Small intestine (tissue), 7 donors: ENCODE measurements at regions not wholly inside any gene's neighbourhood (a gene's known extent, or its start where the extent isn't known, plus 50 kb on each side); places are given as distances from the start of the nearest gene placed in this dataset.
"Not testable (repeated sequence)": the region's sequence is repeated elsewhere in the genome, so short reads cannot be mapped to it uniquely, and the experiment has no call there.

Experiments
- DNase-seq, 2 donors: peaks; one replicate each; pipeline versions ENCODE4 v3.0.0 to v3.0.0-alpha.2; 2013
- FAIRE-seq: peaks from 2 replicates; lab custom pipeline; 2012; peaks lifted over from hg19 to GRCh38; lab: Jason Lieb, UNC
- H3K27ac ChIP-seq, 3 donors: one replicate each; pipeline ENCODE4 v1.5.1; 2013; ENCODE audit warnings: low read length in 2 of 3, mild to moderate bottlenecking in 2 of 3, control low read depth in 1 of 3, inconsistent platforms in 1 of 3, low read depth in 1 of 3, moderate library complexity in 1 of 3
- H3K27me3 ChIP-seq, 3 donors: one replicate each; pipeline ENCODE4 v1.6.1; 2013; ENCODE audit warnings: low read length in 3 of 3, inconsistent platforms in 1 of 3; ENCODE audit not compliant: control insufficient read depth in 3 of 3, insufficient read depth in 3 of 3
- H3K36me3 ChIP-seq, 3 donors: one replicate each; pipeline ENCODE4 v1.6.1; 2013; ENCODE audit warnings: low read length in 3 of 3, inconsistent platforms in 1 of 3, low read depth in 1 of 3, mild to moderate bottlenecking in 1 of 3, moderate library complexity in 1 of 3; ENCODE audit not compliant: control insufficient read depth in 3 of 3, insufficient read depth in 2 of 3
- H3K4me1 ChIP-seq, 3 donors: one replicate each; pipeline ENCODE4 v1.6.1; 2013; ENCODE audit warnings: low read length in 2 of 3, inconsistent platforms in 1 of 3, low read depth in 1 of 3, mild to moderate bottlenecking in 1 of 3, moderate library complexity in 1 of 3; ENCODE audit not compliant: control insufficient read depth in 3 of 3, insufficient read depth in 2 of 3
- H3K4me3 ChIP-seq, 3 donors: one replicate each; pipeline ENCODE4 v1.5.1; 2013; ENCODE audit warnings: low read length in 3 of 3, control low read depth in 1 of 3, inconsistent platforms in 1 of 3, low read depth in 1 of 3, mild to moderate bottlenecking in 1 of 3, moderate library complexity in 1 of 3
- H3K9me3 ChIP-seq, 2 donors: one replicate each; pipeline ENCODE4 v1.6.1; 2013; ENCODE audit warnings: low read depth in 1 of 2, low read length in 1 of 2; ENCODE audit not compliant: control insufficient read depth in 2 of 2, insufficient read depth in 1 of 2
- WGBS, 3 donors: extraction: QIAGEN DNeasy Blood & Tissue Kit; methylation state at CpG; one replicate each; pipeline ENCODE4 v1.1.7; 2013; 5-methylcytosine and 5-hydroxymethylcytosine counted together
- donor health status: healthy with polysubstance abuse.
- donor health status: control.
- donor health status: control.
- donor health status: Bipolar disorder and iron deficiency.
- donor health status: healthy.

DNA sequence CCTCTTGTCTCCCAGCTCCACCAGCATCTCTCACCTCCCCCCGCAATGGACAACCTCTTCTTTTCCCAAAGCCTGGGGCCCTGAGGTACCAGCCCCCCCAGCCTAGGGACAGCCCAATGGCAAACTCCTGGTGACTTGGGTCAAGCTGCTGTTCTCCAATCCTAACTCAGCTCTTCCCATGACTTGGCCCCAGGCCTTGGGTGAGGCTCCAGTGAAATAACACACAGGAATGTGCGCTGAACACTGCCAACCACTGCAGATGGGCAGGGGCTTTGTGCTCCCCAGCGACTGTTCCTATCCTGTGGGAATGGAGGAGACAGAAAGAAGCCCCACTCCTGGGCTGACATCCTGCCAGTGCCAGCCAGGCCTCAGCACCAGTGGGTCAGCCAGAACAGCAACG, 125.2 kb downstream of the LRRC37A3 start:
- DNase-seq, H3K4me1 ChIP-seq, H3K9me3 ChIP-seq, FAIRE-seq, H3K4me3 ChIP-seq, H3K27ac ChIP-seq, H3K27me3 ChIP-seq: not testable (repeated sequence)
- H3K36me3 ChIP-seq, result peaks cover 0 to 32% (median 0%) of the 10 kb centered on the region in 3 donors
- 88 to 98% (median 94%) methylated on average over 4 of the region's 4 CpGs for WGBS, 3 donors

GRCh38 chr17:64792793-64793575, 126.3 kb downstream of the LRRC37A3 start:
- not testable (repeated sequence) for DNase-seq, H3K9me3 ChIP-seq, H3K27me3 ChIP-seq, H3K4me3 ChIP-seq, H3K4me1 ChIP-seq, H3K27ac ChIP-seq, FAIRE-seq
- 63 to 89% (median 71%) methylated on average over 11 to 12 of the region's 12 CpGs for WGBS, 3 donors
- H3K36me3 ChIP-seq, result peaks cover 0 to 39% (median 0%) of the 10 kb centered on the region in 3 donors

GRCh38 chr17:64792276-64792675, 127.0 kb downstream of the LRRC37A3 start:
- not testable (repeated sequence) for FAIRE-seq, H3K27me3 ChIP-seq, H3K4me1 ChIP-seq, H3K4me3 ChIP-seq, DNase-seq, H3K27ac ChIP-seq, H3K9me3 ChIP-seq
- WGBS, 3 donors, result 94 to 99% (median 96%) methylated on average over 10 to 12 of the region's 12 CpGs
- H3K36me3 ChIP-seq, result peaks cover 0 to 38% (median 0%) of the 10 kb centered on the region in 3 donors

DNA sequence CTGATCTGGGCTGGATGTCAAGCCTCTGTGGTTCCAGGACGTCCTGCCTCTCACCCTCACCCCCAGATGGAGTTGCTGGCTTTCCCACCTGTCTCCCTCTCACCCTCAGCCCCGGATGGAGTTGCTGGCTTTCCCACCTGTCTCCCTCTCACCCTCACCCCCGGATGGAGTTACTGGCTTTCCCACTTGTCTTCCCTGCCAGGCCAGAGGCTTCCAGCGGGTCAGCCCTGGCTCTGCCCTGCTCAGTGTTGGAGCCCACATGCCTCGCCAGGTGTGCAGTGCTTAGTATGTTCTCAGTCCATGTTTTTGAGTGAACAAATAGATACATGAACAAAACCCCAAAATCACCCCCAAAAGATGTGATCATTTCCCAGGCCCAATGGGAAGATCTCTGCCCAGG, 127.6 kb downstream of the LRRC37A3 start:
- Histone ChIP-seq H3K36me3 (peaks cover 0 to 44% (median 0%) of the 10 kb centered on the region in 3 donors), H3K4me1 (peaks cover 0 to 12% (median 3%) of the 10 kb centered on the region in 3 donors)
- not testable (repeated sequence) for H3K4me3 ChIP-seq, H3K27me3 ChIP-seq, DNase-seq, H3K27ac ChIP-seq, H3K9me3 ChIP-seq, FAIRE-seq
- WGBS, 3 donors, result 63 to 91% (median 82%) methylated on average over 3 to 5 of the region's 5 CpGs

DNA sequence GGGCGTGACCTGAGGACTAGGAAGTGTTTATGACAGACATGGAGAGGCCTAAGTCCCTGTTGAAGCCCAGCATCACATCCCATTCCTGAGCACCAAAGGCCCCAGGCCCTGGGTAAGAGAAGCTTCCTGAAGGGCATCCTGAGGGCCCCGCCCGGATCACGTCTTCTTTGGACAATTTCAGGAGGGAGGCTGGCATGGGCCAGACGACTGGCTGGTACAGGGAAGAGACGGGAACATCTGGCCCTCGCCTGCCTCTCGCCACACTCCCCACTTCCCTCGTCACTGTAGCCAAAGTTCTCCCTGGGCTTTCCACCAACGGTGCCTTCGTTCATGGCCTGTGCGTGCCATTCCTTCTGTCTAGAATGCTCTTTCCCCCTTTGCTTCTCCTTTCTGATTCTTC, 128.1 kb downstream of the LRRC37A3 start:
- not testable (repeated sequence) for DNase-seq

DNA sequence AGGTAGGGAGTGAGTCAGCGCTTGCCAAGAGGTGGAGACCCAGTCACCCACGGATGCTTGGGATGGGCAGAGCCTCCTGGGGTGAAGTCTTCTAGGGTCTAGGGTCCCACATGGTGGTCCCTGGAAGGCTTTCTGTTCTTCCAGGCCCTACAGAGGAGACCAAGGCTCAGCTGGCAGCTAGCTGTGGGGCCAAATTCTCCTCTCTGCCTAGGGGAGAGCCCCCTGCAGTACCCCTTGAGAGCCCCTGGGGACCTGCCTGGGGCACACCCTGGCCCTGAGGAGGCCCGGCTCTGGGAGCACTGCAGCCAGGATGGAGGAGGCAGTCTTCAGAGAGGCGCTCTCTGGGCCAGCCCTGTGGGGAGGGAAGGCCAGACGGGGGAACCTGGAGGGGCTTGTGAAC, 128.6 kb upstream of the SMURF2 start:
- WGBS, 3 donors, result 78 to 92% (median 80%) methylated on average over 3 to 5 of the region's 5 CpGs
- H3K9me3 ChIP-seq, DNase-seq, H3K27ac ChIP-seq, FAIRE-seq, H3K27me3 ChIP-seq, H3K4me3 ChIP-seq: not testable (repeated sequence)
- peaks cover 0 to 54% (median 0%) of the 10 kb centered on the region in 3 donors for H3K36me3 ChIP-seq
- peaks cover 0 to 13% (median 3%) of the 10 kb centered on the region in 3 donors for H3K4me1 ChIP-seq

More for the DNA sequence above, 128.1 kb downstream of the LRRC37A3 start:
- H3K9me3 ChIP-seq, H3K27ac ChIP-seq, FAIRE-seq, H3K27me3 ChIP-seq, H3K4me3 ChIP-seq: not testable (repeated sequence)
- Histone ChIP-seq H3K4me1 (peaks cover 0 to 13% (median 3%) of the 10 kb centered on the region in 3 donors), H3K36me3 (peaks cover 0 to 48% (median 0%) of the 10 kb centered on the region in 3 donors)
- WGBS, 3 donors, result 90 to 94% (median 93%) methylated on average over 7 to 12 of the region's 12 CpGs

DNA sequence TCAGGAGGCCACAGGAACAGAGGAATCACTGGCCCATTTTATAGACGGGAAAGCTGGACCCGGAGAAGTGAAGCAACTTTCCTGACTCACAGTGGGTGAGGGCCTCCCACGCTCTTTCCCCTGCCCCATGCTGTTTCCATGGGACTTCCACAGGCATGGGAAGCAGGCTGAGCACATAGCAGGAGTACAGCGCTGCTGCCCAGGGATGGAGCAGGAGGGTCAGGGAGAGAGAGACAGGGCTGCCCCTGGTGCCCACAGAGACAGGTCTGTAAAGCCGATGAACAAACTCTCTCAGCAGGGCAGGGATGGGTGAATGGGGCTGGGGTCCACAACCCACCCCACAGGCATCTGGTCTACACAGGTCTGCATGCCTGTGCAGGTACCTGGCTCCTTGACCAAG, 128.1 kb upstream of the SMURF2 start:
- WGBS, 3 donors, result 95 to 96% (median 96%) methylated on average over 3 to 5 of the region's 5 CpGs
- not testable (repeated sequence) for FAIRE-seq, DNase-seq, H3K27me3 ChIP-seq, H3K9me3 ChIP-seq, H3K4me3 ChIP-seq, H3K27ac ChIP-seq
- peaks cover 0 to 13% (median 3%) of the 10 kb centered on the region in 3 donors for H3K4me1 ChIP-seq
- H3K36me3 ChIP-seq, result peaks cover 0 to 59% (median 1%) of the 10 kb centered on the region in 3 donors

DNA sequence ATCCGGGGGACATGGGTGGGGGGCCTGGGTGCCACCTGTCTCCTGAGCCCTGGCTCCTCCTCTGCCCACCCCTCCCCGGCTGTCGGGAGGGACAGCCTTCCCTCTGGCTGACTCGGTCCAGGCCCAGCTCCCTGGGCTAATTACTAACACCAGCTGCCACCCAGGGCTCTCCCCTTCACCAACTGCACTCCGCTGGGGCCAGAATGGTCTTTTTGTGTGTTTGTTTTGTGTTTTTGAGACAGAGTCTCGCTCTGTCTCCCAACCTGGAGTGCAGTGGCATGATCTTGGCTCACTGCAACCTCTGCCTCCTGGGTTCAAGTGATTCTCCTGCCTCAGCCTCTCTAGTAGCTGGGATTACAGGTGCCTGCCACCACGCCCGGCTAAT, 126.9 kb upstream of the SMURF2 start:
- 88 to 97% (median 91%) methylated on average over 7 to 8 of the region's 8 CpGs for WGBS, 3 donors
- not testable (repeated sequence) for FAIRE-seq, H3K27ac ChIP-seq, H3K4me3 ChIP-seq, H3K9me3 ChIP-seq, DNase-seq, H3K27me3 ChIP-seq
- H3K4me1 ChIP-seq, result peaks cover 0 to 13% (median 3%) of the 10 kb centered on the region in 3 donors
- H3K36me3 ChIP-seq, result peaks cover 4 to 67% (median 6%) of the 10 kb centered on the region in 3 donors
